ENCODE measurements at regions not wholly inside any gene's neighbourhood (a gene's known extent, or its start where the extent isn't known, plus 50 kb on each side); places are given as distances from the start of the nearest gene placed in this dataset.
A peak's percentile ranks its signal among the peaks of the same experiment; 100 is the strongest.
"Not testable (repeated sequence)": the region's sequence is repeated elsewhere in the genome, so short reads cannot be mapped to it uniquely, and the experiment has no call there.

GRCh38 chr9:74414325-74414724 lies 82.8 kb upstream of the RORB start:
- TF ChIP-seq CTCF (IDR thresholded peaks at IDR 0.05): no peak
- Histone ChIP-seq H3K4me3 (no peak overlapping the region), H3K36me3 (no peaks in the 10 kb centered on the region), H3K9me3 (no peaks in the 10 kb centered on the region), H3K27me3 (no peaks in the 10 kb centered on the region), H3K4me1 (no peaks in the 10 kb centered on the region), H3K27ac (no peak overlapping the region)
- no peak for DNase-seq
- peak; percentile 13 for ATAC-seq
- intact Hi-C loops (cut with DNase I): no loop called here

GRCh38 chr9:74415995-74416394 lies 81.1 kb upstream of the RORB start:
- Histone ChIP-seq H3K4me3 (no peak overlapping the region), H3K27ac (no peak overlapping the region), H3K4me1 (no peaks in the 10 kb centered on the region), H3K36me3 (no peaks in the 10 kb centered on the region), H3K9me3 (no peaks in the 10 kb centered on the region), H3K27me3 (no peaks in the 10 kb centered on the region)
- no peak for TF ChIP-seq CTCF (IDR thresholded peaks at IDR 0.05)
- intact Hi-C loops (cut with DNase I): no loop called here
- DNase-seq (no peak), ATAC-seq (no peak)

GRCh38 chr9:74424488-74424887 lies 72.6 kb upstream of the RORB start:
- ATAC-seq; H3K36me3 ChIP-seq; intact Hi-C loops (cut with DNase I); H3K27me3 ChIP-seq; H3K4me3 ChIP-seq; H3K9me3 ChIP-seq; H3K4me1 ChIP-seq; H3K27ac ChIP-seq: not testable (repeated sequence)
- DNase-seq: peak in 1 of 4 donors; percentile 17

- intact Hi-C loops (cut with DNase I): no loop called here
- ATAC-seq: no peak
- Histone ChIP-seq H3K9me3 (no peaks in the 10 kb centered on the region), H3K4me3 (no peak overlapping the region), H3K27ac (no peak overlapping the region), H3K4me1 (no peaks in the 10 kb centered on the region), H3K27me3 (no peaks in the 10 kb centered on the region), H3K36me3 (no peaks in the 10 kb centered on the region)
- no peak for DNase-seq
- no peak for TF ChIP-seq CTCF (IDR thresholded peaks at IDR 0.05)
These were observed 65.7 kb upstream of the RORB start for GRCh38 chr9:74431467-74431866.

- H3K4me3 ChIP-seq: no peak overlapping the region
- H3K36me3 ChIP-seq: no peaks in the 10 kb centered on the region
- H3K27ac ChIP-seq: no peak overlapping the region
- H3K9me3 ChIP-seq: no peaks in the 10 kb centered on the region
- no peaks in the 10 kb centered on the region for H3K27me3 ChIP-seq
- TF ChIP-seq CTCF (IDR thresholded peaks at IDR 0.05): no peak
- DNase-seq: no peak
- ATAC-seq: no peak
- no peaks in the 10 kb centered on the region for H3K4me1 ChIP-seq
- intact Hi-C loops (cut with DNase I): no loop called here
These were observed 53.9 kb upstream of the RORB start for GRCh38 chr9:74443036-74443750.

- no peak overlapping the region for H3K4me3 ChIP-seq
- no peaks in the 10 kb centered on the region for H3K27me3 ChIP-seq
- intact Hi-C loops (cut with DNase I): no loop called here
- H3K9me3 ChIP-seq: no peaks in the 10 kb centered on the region
- no peak overlapping the region for H3K27ac ChIP-seq
- DNase-seq (peak in 1 of 4 donors; percentile 20), ATAC-seq (no peak)
- H3K4me1 ChIP-seq: no peaks in the 10 kb centered on the region
- no peaks in the 10 kb centered on the region for H3K36me3 ChIP-seq
- TF ChIP-seq CTCF (IDR thresholded peaks at IDR 0.05): no peak
These were observed 52.8 kb upstream of the RORB start for GRCh38 chr9:74444369-74444768.

All from left lung (tissue), 4 donors.